Mucosa of descending colon (tissue), 3 donors: ENCODE measurements at regions not wholly inside any gene's neighbourhood (a gene's known extent, or its start where the extent isn't known, plus 50 kb on each side); places are given as distances from the start of the nearest gene placed in this dataset.

ENCODE experiments used
- ATAC-seq: fragments of 200-7000 bp; cut with Tn5 transposase; one replicate; pipeline ENCODE4 v1.9.1; 2020; ENCODE audit warnings: mild to moderate bottlenecking, moderate library complexity
- DNase-seq, 3 donors: peaks; one replicate each; pipeline ENCODE4 v3.0.0-alpha.2; 2020
- H3K36me3 ChIP-seq: fragments of 200-600 bp; one replicate; pipeline ENCODE4 v1.8.0; 2021; ENCODE audit warnings: low read depth, mild to moderate bottlenecking
- H3K4me1 ChIP-seq: fragments of 200-600 bp; one replicate; pipeline ENCODE4 v1.8.0; 2021; ENCODE audit warnings: low read depth, mild to moderate bottlenecking
- H3K4me3 ChIP-seq: fragments of 200-600 bp; one replicate; pipeline ENCODE4 v1.8.0; 2021; ENCODE audit warnings: mild to moderate bottlenecking
- H3K9me3 ChIP-seq: fragments of 200-600 bp; one replicate; pipeline ENCODE4 v1.8.0; 2021; ENCODE audit warnings: mild to moderate bottlenecking
- CTCF ChIP-seq: fragments of 200-600 bp; IDR thresholded peaks from one replicate; pipeline ENCODE4 v1.8.0; 2022; ENCODE audit warnings: antibody characterized with exemption, mild to moderate bottlenecking
- intact Hi-C, 2 donors: fragments of 100-400 bp; cut with DNase I in 1 of 2; cut with micrococcal nuclease in 1 of 2; formaldehyde crosslinking; loops; one replicate each; pipeline versions ENCODE4 v1.11.0 to v1.11.1; 2022; cut with DNase I, micrococcal nuclease
- donor health status: DM: no; HTN: no; CAD: no; lungs with moderate emphysema.
- donor health status: DM: no; HTN: no; CAD: no.
- donor health status: DM: no; HTN: yes; CAD: no.

- H3K9me3 ChIP-seq: no peaks in the 10 kb centered on the region
- intact Hi-C loops: no loop called here
- no peaks in the 10 kb centered on the region for H3K36me3 ChIP-seq
- TF ChIP-seq CTCF: no peak
- no peak overlapping the region for H3K4me3 ChIP-seq
- no peak for DNase-seq
- no peak for ATAC-seq
- no peaks in the 10 kb centered on the region for H3K4me1 ChIP-seq
Measured at GRCh38 chr5:61994171-61994570, 311.8 kb upstream of the KIF2A start.

- Histone ChIP-seq H3K4me1 (no peaks in the 10 kb centered on the region), H3K4me3 (no peak overlapping the region), H3K36me3 (no peaks in the 10 kb centered on the region), H3K9me3 (no peaks in the 10 kb centered on the region)
- DNase-seq (no peak), ATAC-seq (no peak)
- intact Hi-C loops: no loop called here
- TF ChIP-seq CTCF: no peak
Measured at GRCh38 chr5:61995486-61995885, 310.5 kb upstream of the KIF2A start.

- Histone ChIP-seq H3K4me3 (no peak overlapping the region), H3K36me3 (no peaks in the 10 kb centered on the region)
Measured at GRCh38 chr5:61999371-61999770, 306.6 kb upstream of the KIF2A start.

GRCh38 chr5:62000646-62001045 lies 305.4 kb upstream of the KIF2A start:
- Histone ChIP-seq H3K9me3 (no peaks in the 10 kb centered on the region), H3K4me1 (no peaks in the 10 kb centered on the region), H3K36me3 (no peaks in the 10 kb centered on the region), H3K4me3 (no peak overlapping the region)
- DNase-seq: no peak
- no peak for ATAC-seq
- intact Hi-C loops: no loop called here
- no peak for TF ChIP-seq CTCF

More at GRCh38 chr5:61999371-61999770, 306.6 kb upstream of the KIF2A start:
- intact Hi-C loops: no loop called here
- DNase-seq (no peak), ATAC-seq (no peak)
- no peak for TF ChIP-seq CTCF
- H3K9me3 ChIP-seq: no peaks in the 10 kb centered on the region
- no peaks in the 10 kb centered on the region for H3K4me1 ChIP-seq

- ATAC-seq (no peak), DNase-seq (no peak)
- H3K36me3 ChIP-seq: no peaks in the 10 kb centered on the region
- no peaks in the 10 kb centered on the region for H3K9me3 ChIP-seq
- H3K4me3 ChIP-seq: no peak overlapping the region
- no peak for TF ChIP-seq CTCF
- intact Hi-C loops: no loop called here
- no peaks in the 10 kb centered on the region for H3K4me1 ChIP-seq
Measured at GRCh38 chr5:62001640-62002039, 304.4 kb upstream of the KIF2A start.

- no peak overlapping the region for H3K4me3 ChIP-seq
- no peak for TF ChIP-seq CTCF
- ATAC-seq: no peak
Measured at GRCh38 chr5:62002436-62002835, 303.6 kb upstream of the KIF2A start.

More at GRCh38 chr5:62002436-62002835, 303.6 kb upstream of the KIF2A start:
- Histone ChIP-seq H3K4me1 (no peaks in the 10 kb centered on the region), H3K9me3 (no peaks in the 10 kb centered on the region), H3K36me3 (no peaks in the 10 kb centered on the region)
- DNase-seq: no peak
- intact Hi-C loops: no loop called here
